ENCODE measurements at regions not wholly inside any gene's neighbourhood (a gene's known extent, or its start where the extent isn't known, plus 50 kb on each side); places are given as distances from the start of the nearest gene placed in this dataset.

GRCh38 chr2:143840194-143840593, 679.7 kb downstream of the ZEB2 start:
- TF ChIP-seq POLR2A (IDR thresholded peaks at IDR 0.05; ENCODE audit: low read depth, low read length) (no peak), POLR2AphosphoS5 (IDR thresholded peaks at IDR 0.05; ENCODE audit: low read depth, low read length) (no peak)
